Psoas muscle (tissue), 7 donors: ENCODE measurements at regions not wholly inside any gene's neighbourhood (a gene's known extent, or its start where the extent isn't known, plus 50 kb on each side); places are given as distances from the start of the nearest gene placed in this dataset.

Experiments
- ATAC-seq, 4 donors: fragments of 200-7000 bp; cut with Tn5 transposase; one replicate each; pipeline ENCODE4 v1.9.1; 2020; ENCODE audit warnings: moderate library complexity in 3 of 4, mild to moderate bottlenecking in 2 of 4
- DNase-seq, 2 donors: peaks; one replicate each; pipeline ENCODE4 v3.0.0-alpha.2; 2020
- H3K27ac ChIP-seq: fragments of 200-600 bp; one replicate; pipeline ENCODE4 v1.8.0; 2022
- H3K27me3 ChIP-seq, 3 donors: fragments of 200-600 bp in 1 of 3; one replicate each; pipeline versions ENCODE4 v1.6.1 to v1.8.0; 2013 to 2022; ENCODE audit warnings: low read length in 2 of 3, mild to moderate bottlenecking in 2 of 3, moderate library complexity in 1 of 3; ENCODE audit not compliant: insufficient read depth in 3 of 3
- H3K36me3 ChIP-seq, 2 donors: fragments of 200-600 bp in 1 of 2; one replicate each; pipeline versions ENCODE4 v1.6.1 to v1.8.0; 2013 to 2022; ENCODE audit warnings: low read depth in 1 of 2, mild to moderate bottlenecking in 1 of 2, moderate library complexity in 1 of 2; ENCODE audit not compliant: insufficient read depth in 1 of 2
- H3K4me1 ChIP-seq: fragments of 200-600 bp; one replicate; pipeline ENCODE4 v1.8.0; 2022
- H3K4me3 ChIP-seq: fragments of 200-600 bp; one replicate; pipeline ENCODE4 v1.8.0; 2022; ENCODE audit warnings: mild to moderate bottlenecking
- H3K9me3 ChIP-seq: fragments of 200-600 bp; one replicate; pipeline ENCODE4 v1.8.0; 2022
- WGBS, 3 donors: extraction: QIAGEN DNeasy Blood & Tissue Kit; methylation state at CpG; one replicate each; pipeline versions ENCODE4 v1.1.6 to v1.1.7; 2013; 5-methylcytosine and 5-hydroxymethylcytosine counted together
- intact Hi-C, 2 donors: fragments of 100-400 bp; cut with DNase I; formaldehyde crosslinking; loops; one replicate each; pipeline versions ENCODE4 v1.11.0 to v1.14.2; 2022
- TF ChIP-seq, protein P1 (sequence below): fragments of 200-600 bp; IDR thresholded peaks from one replicate; pipeline ENCODE4 v1.8.0; 2022; ENCODE audit warnings: antibody characterized with exemption
- donor health status: healthy with polysubstance abuse.
- donor health status: DM: no; HTN: no; CAD: no; lungs with moderate emphysema.
- donor health status: Bipolar disorder and iron deficiency.
- donor health status: healthy.
- donor health status: DM: yes; HTN: yes; CAD: no.
- donor health status: DM: no; HTN: no; CAD: no.
- donor health status: DM: yes; HTN: yes; CAD: no.

DNA sequence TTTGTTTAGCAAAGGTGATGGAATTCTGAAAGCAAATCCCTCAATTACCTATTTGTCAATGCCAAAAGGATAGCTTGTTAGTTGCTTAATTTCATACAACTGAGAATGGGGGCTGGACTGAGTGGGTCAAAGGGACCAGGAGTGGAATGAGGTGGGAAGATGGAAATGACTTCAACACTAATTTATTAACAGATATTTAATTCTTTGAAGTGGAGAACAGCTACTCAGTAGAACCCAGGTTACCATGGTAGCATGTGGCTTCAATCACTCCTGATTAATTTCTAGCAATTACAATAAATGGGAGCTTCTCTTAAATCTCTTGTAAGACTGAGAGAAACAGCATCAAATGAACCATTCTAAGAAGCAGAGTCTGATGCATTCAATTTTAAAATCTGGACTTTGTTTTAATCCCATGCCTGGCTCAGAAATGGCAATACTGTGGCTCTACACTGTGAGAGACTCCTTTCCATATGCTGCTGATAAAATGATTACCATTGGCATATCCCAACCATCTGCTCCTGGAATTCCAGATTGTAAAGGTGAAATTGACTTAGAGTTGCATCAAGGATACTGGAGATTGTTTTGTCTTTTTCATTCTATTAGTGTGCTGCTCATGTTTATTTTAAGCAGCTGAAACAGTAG lies 607.8 kb downstream of the SNAPC1 start:
- no peaks in the 10 kb centered on the region for H3K27me3 ChIP-seq
- H3K4me3 ChIP-seq, result no peak overlapping the region
- TF ChIP-seq, protein P1, sequence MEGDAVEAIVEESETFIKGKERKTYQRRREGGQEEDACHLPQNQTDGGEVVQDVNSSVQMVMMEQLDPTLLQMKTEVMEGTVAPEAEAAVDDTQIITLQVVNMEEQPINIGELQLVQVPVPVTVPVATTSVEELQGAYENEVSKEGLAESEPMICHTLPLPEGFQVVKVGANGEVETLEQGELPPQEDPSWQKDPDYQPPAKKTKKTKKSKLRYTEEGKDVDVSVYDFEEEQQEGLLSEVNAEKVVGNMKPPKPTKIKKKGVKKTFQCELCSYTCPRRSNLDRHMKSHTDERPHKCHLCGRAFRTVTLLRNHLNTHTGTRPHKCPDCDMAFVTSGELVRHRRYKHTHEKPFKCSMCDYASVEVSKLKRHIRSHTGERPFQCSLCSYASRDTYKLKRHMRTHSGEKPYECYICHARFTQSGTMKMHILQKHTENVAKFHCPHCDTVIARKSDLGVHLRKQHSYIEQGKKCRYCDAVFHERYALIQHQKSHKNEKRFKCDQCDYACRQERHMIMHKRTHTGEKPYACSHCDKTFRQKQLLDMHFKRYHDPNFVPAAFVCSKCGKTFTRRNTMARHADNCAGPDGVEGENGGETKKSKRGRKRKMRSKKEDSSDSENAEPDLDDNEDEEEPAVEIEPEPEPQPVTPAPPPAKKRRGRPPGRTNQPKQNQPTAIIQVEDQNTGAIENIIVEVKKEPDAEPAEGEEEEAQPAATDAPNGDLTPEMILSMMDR, result no peak
- ATAC-seq (no peak), DNase-seq (no peak)
- H3K9me3 ChIP-seq, result no peaks in the 10 kb centered on the region
- intact Hi-C loops, result no loop called here
- no peaks in the 10 kb centered on the region for H3K36me3 ChIP-seq
- no peaks in the 10 kb centered on the region for H3K4me1 ChIP-seq
- no peak overlapping the region for H3K27ac ChIP-seq

DNA sequence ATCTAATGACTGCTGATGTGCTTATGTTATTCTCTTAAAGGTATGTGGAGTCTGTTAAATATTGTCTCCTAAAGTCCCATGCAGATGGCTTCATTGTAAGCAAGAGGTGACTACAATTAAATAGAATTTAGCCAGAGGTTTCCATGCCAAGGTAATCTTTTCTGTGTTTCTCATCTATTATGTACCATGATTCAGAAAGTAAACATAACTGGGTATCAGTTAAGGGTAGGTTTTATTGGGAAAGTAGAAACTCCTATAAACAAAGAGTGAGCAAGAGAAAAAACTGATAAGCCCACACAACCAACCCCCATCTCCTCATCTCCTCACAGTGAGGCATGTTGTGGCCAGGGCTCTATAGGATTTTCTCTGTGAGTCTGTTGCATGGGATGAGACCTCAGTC lies 611.7 kb downstream of the SNAPC1 start:
- Histone ChIP-seq H3K4me1 (no peaks in the 10 kb centered on the region), H3K4me3 (no peak overlapping the region), H3K27me3 (no peaks in the 10 kb centered on the region), H3K27ac (no peak overlapping the region), H3K9me3 (no peaks in the 10 kb centered on the region), H3K36me3 (no peaks in the 10 kb centered on the region)
- intact Hi-C loops, result no loop called here
- TF ChIP-seq, protein P1, result no peak
- ATAC-seq, result no peak
- no peak for DNase-seq

DNA sequence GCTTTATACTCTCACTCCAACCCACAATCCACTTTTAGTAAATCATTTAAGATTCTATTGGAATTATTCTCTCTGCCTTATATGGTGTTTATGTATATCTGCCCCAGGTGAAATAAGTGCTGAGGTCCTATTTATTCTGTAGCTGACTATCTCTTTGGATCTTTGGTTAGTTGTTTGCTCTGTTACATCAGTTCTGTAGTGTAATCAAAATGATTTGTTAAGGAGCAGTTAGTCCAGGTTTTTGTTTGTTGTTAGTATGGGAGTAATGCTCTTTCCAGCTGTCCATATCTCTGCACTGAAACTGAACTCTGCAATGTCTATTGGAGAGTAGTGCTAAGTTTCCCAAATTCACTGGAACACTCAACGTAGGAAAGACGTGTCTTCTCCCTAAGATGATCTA lies 615.8 kb downstream of the SNAPC1 start:
- intact Hi-C loops, result no loop called here
- no peaks in the 10 kb centered on the region for H3K4me1 ChIP-seq
- ATAC-seq, result no peak
- H3K36me3 ChIP-seq, result no peaks in the 10 kb centered on the region
- 51 to 60% (median 56%) methylated on average over 2 of the region's 2 CpGs for WGBS, 3 donors
- H3K27ac ChIP-seq, result no peak overlapping the region
- H3K27me3 ChIP-seq, result no peaks in the 10 kb centered on the region
- H3K4me3 ChIP-seq, result no peak overlapping the region
- no peak for DNase-seq
- no peaks in the 10 kb centered on the region for H3K9me3 ChIP-seq
- TF ChIP-seq, protein P1, result no peak

DNA sequence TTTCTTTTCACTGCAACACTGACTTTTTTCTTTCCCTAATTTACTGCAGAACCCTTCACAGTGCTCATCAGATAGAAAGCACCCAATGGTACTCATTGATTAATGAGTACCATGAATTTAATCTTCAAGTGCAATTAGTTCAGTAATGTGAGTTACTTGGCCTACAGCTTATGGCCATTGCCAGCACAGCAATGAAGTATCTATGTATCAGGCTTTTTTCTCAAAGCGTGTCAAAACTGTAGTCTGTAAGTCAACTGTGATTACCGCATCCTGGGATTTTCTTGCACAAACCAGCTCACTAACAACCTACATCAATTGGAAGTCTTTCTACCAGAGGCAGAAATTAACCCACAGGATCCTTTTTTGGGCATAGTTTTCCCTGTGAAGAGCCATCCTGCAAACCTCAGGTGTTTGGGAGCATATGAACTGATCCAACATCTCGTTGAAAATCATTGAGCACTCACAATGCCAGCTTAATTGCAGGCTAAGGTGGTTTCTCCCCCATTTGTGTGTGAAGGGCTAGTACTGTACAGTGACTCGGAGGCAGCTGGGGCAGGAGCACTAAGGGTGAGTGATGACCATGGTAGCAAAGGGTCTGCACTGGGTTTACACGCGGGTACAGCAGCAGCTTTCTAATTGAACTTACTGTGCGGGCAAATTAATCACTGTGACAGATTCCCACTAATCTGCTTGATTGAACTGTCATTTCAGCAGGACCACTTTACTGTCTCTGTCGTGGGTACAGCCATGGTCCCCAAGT lies 619.3 kb downstream of the SNAPC1 start:
- no peaks in the 10 kb centered on the region for H3K27me3 ChIP-seq
- H3K4me1 ChIP-seq, result no peaks in the 10 kb centered on the region
- H3K36me3 ChIP-seq, result no peaks in the 10 kb centered on the region
- H3K9me3 ChIP-seq, result no peaks in the 10 kb centered on the region
- TF ChIP-seq, protein P1, result no peak
- ATAC-seq, result no peak
- H3K27ac ChIP-seq, result no peak overlapping the region
- DNase-seq, result no peak
- H3K4me3 ChIP-seq, result no peak overlapping the region
- intact Hi-C loops, result no loop called here
- WGBS, 3 donors, result 70 to 77% (median 70%) methylated on average over 8 of the region's 8 CpGs

DNA sequence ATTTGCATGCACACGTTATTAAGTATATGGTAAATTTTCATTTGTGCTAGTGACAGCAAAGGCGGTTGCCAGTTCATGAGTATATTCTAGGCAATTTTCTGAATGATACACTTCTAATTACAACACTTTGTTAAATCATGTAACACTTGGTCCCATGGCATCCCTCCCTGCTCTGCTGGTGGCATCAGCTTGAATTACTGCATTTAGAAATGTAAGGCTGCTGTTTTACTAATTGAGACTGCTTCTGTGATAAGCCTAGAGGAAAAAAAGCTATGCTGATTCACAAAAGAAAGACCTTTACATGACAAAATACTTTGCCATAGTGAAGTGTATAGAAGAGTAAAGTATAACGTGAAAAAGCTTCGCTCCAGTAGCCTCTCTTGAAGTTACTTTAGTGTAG lies 636.1 kb downstream of the KCNH5 start:
- ATAC-seq (no peak), DNase-seq (no peak)
- H3K36me3 ChIP-seq, result no peaks in the 10 kb centered on the region
- TF ChIP-seq, protein P1, result no peak
- H3K27me3 ChIP-seq, result no peaks in the 10 kb centered on the region
- H3K27ac ChIP-seq, result no peak overlapping the region
- WGBS, 3 donors, result 67 to 69% (median 68%) methylated on average over 4 of the region's 4 CpGs
- H3K4me1 ChIP-seq, result no peaks in the 10 kb centered on the region
- H3K4me3 ChIP-seq, result no peak overlapping the region
- no peaks in the 10 kb centered on the region for H3K9me3 ChIP-seq
- intact Hi-C loops, result no loop called here
